ENCODE measurements at regions not wholly inside any gene's neighbourhood (a gene's known extent, or its start where the extent isn't known, plus 50 kb on each side); places are given as distances from the start of the nearest gene placed in this dataset.

DNA sequence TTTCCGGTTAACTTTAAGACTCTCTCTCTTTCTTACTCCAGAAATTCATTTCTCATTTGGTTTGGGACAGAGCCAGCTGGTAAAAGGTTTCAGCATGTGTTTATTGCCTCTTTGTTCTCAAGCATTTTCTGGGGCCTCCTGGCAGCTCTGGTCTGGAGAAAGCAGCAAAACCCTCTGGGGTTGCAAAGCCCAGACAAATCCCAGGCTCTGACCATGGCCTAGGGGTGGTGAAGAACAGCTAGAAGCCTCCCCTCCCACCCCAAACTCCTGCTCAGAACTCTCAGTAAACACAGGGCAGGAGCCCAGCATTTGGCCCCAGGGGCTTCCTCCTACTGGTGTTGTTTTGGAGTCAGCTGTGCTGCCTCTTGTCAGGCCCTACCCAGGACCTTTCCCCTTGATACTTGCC, 124.2 kb upstream of the SERP2 start:
- H3K27me3 Mint-ChIP-seq (ENCODE audit: low read depth) = no peaks in the 10 kb centered on the region
- Histone ChIP-seq H3K4me1 (ENCODE audit: insufficient read depth, low read length) (no peaks in the 10 kb centered on the region), H3K27ac (ENCODE audit: insufficient read length, low read depth, low read length) (no peak overlapping the region), H3K18ac (ENCODE audit: insufficient read length, low read depth, low read length) (no peak overlapping the region), H3K4me2 (ENCODE audit: insufficient read depth, insufficient read length, low read length) (no peak overlapping the region), H4K8ac (replicated peaks; ENCODE audit: insufficient read length, low read depth, low read length) (no peak overlapping the region), H3K79me2 (ENCODE audit: insufficient read depth, low read length) (no peaks in the 10 kb centered on the region), H3K27me3 (ENCODE audit: insufficient read depth, low read length) (no peaks in the 10 kb centered on the region), H3K23ac (ENCODE audit: insufficient read length, low read depth, low read length) (no peak overlapping the region), H4K91ac (ENCODE audit: insufficient read length, low read depth, low read length) (no peak overlapping the region), H3T11ph (ENCODE audit: low read length) (no peak overlapping the region), H3K9ac (ENCODE audit: extremely low read depth, insufficient read length, low read length) (no peak overlapping the region), H3K14ac (ENCODE audit: insufficient read depth, low read length) (no peak overlapping the region), H4K20me1 (ENCODE audit: control insufficient read depth, insufficient read depth, insufficient read length) (no peaks in the 10 kb centered on the region), H3K9me3 (ENCODE audit: control insufficient read depth, low read depth, low read length) (no peaks in the 10 kb centered on the region), H3K23me2 (ENCODE audit: insufficient read length, low read depth, low read length, poor library complexity, severe bottlenecking) (no peaks in the 10 kb centered on the region), H3K4ac (ENCODE audit: low read depth, low read length) (no peak overlapping the region), H2AK5ac (ENCODE audit: insufficient read length, low read length) (no peak overlapping the region), H2AFZ (ENCODE audit: low read length) (no peak overlapping the region), H2BK15ac (ENCODE audit: low read depth, low read length) (no peak overlapping the region), H2BK120ac (ENCODE audit: low read depth, low read length, poor library complexity, severe bottlenecking) (no peak overlapping the region), H3K79me1 (ENCODE audit: insufficient read depth, low read depth, low read length, poor library complexity, severe bottlenecking) (no peaks in the 10 kb centered on the region), H2BK12ac (ENCODE audit: insufficient read length, low read depth, low read length) (no peak overlapping the region), H2BK5ac (ENCODE audit: insufficient read length, low read length) (no peak overlapping the region), H2BK20ac (ENCODE audit: low read depth, low read length, poor library complexity, severe bottlenecking) (no peak overlapping the region), H3K56ac (ENCODE audit: insufficient read length, low read depth, low read length) (no peak overlapping the region), H4K5ac (ENCODE audit: insufficient read length, low read depth, low read length) (no peak overlapping the region)
- no CpG with 5 or more reads among the region's 1 CpG for WGBS (ENCODE audit: extremely low coverage, insufficient read length, low lambda C conversion rate)
- no peaks in the 10 kb centered on the region for H3K9me3 Mint-ChIP-seq
- peaks cover 0 to 1% of the 10 kb centered on the region in 2 experiments; a peak in 1 of 4 replicates for H3K4me1 Mint-ChIP-seq
- H3K4me3 Mint-ChIP-seq = no peak overlapping the region
- no peak overlapping the region for H3K27ac Mint-ChIP-seq
- TF ChIP-seq, protein P1, sequence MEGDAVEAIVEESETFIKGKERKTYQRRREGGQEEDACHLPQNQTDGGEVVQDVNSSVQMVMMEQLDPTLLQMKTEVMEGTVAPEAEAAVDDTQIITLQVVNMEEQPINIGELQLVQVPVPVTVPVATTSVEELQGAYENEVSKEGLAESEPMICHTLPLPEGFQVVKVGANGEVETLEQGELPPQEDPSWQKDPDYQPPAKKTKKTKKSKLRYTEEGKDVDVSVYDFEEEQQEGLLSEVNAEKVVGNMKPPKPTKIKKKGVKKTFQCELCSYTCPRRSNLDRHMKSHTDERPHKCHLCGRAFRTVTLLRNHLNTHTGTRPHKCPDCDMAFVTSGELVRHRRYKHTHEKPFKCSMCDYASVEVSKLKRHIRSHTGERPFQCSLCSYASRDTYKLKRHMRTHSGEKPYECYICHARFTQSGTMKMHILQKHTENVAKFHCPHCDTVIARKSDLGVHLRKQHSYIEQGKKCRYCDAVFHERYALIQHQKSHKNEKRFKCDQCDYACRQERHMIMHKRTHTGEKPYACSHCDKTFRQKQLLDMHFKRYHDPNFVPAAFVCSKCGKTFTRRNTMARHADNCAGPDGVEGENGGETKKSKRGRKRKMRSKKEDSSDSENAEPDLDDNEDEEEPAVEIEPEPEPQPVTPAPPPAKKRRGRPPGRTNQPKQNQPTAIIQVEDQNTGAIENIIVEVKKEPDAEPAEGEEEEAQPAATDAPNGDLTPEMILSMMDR (conservative IDR thresholded peaks at IDR 0.05) = no peak
- no peak for DNase-seq
- H3K36me3 Mint-ChIP-seq (ENCODE audit: insufficient read depth in 1 of 3, low read depth in 3 of 3) = no peaks in the 10 kb centered on the region

Measured in H9 (cell line).